Upper lobe of left lung (tissue), 6 donors: ENCODE measurements at regions not wholly inside any gene's neighbourhood (a gene's known extent, or its start where the extent isn't known, plus 50 kb on each side); places are given as distances from the start of the nearest gene placed in this dataset.

ENCODE experiments used
- ATAC-seq, 2 donors: fragments of 200-7000 bp; cut with Tn5 transposase; one replicate each; pipeline ENCODE4 v1.9.1; 2022; ENCODE audit warnings: mild to moderate bottlenecking in 2 of 2, moderate library complexity in 2 of 2; ENCODE audit not compliant: low FRiP score in 2 of 2
- DNase-seq, 2 donors: peaks; one replicate each; pipeline ENCODE4 v3.0.0-alpha.2; 2019 to 2020
- H3K27ac ChIP-seq, 4 donors: fragments of 200-600 bp; sonication (generic); one replicate each; pipeline ENCODE4 v1.5.1; 2016 to 2019
- H3K27me3 ChIP-seq, 4 donors: fragments of 200-600 bp; sonication (generic); one replicate each; pipeline ENCODE4 v1.5.1; 2017 to 2019
- H3K36me3 ChIP-seq, 4 donors: fragments of 200-600 bp; sonication (generic); one replicate each; pipeline ENCODE4 v1.5.1; 2016 to 2019
- H3K4me1 ChIP-seq, 4 donors: fragments of 200-600 bp; sonication (generic); one replicate each; pipeline ENCODE4 v1.5.1; 2018 to 2019
- H3K4me3 ChIP-seq, 4 donors: fragments of 200-600 bp; sonication (generic); one replicate each; pipeline ENCODE4 v1.5.1; 2017 to 2019; ENCODE audit warnings: mild to moderate bottlenecking in 2 of 4, moderate library complexity in 1 of 4
- H3K9me3 ChIP-seq, 4 donors: fragments of 200-600 bp; sonication (generic); one replicate each; pipeline ENCODE4 v1.5.1; 2018 to 2019
- CTCF ChIP-seq, 6 experiments: fragments of 450-650 bp in 4 of 6; fragments of 200-600 bp in 2 of 6; sonication (generic) in 2 of 6; IDR thresholded peaks; one replicate each; pipeline ENCODE4 v1.5.1; 2016 to 2019; ENCODE audit warnings: antibody characterized with exemption in 6 of 6
- EP300 ChIP-seq, 4 donors: sonication (generic); formaldehyde crosslinking; IDR thresholded peaks; one replicate each; pipeline ENCODE4 v1.5.1; 2017; ENCODE audit warnings: antibody characterized with exemption in 4 of 4, control low read depth in 2 of 4
- POLR2A ChIP-seq, 4 donors: fragments of 450-650 bp; IDR thresholded peaks; one replicate each; pipeline ENCODE4 v1.5.1; 2016 to 2017; ENCODE audit warnings: antibody characterized with exemption in 4 of 4, mild to moderate bottlenecking in 2 of 4
- POLR2AphosphoS5 ChIP-seq, 2 donors: sonication (generic); formaldehyde crosslinking; IDR thresholded peaks; one replicate each; pipeline ENCODE4 v1.5.1; 2017; ENCODE audit warnings: antibody characterized with exemption in 2 of 2
- WGBS, 2 donors: methylation state at CpG; one replicate each; pipeline ENCODE4 v1.1.5; 2017 to 2018; 5-methylcytosine and 5-hydroxymethylcytosine counted together
- donor health status: DM: no; HTN: no; CAD: no; lungs with moderate emphysema.
- donor health status: DM: no; HTN: yes; CAD: no; lungs with severe emphysema.

- ATAC-seq, result no peak
- no peaks in the 10 kb centered on the region for H3K36me3 ChIP-seq
- no peaks in the 10 kb centered on the region for H3K9me3 ChIP-seq
- H3K27me3 ChIP-seq, result no peaks in the 10 kb centered on the region
- TF ChIP-seq POLR2A (IDR thresholded peaks at IDR 0.05) (no peak), CTCF (IDR thresholded peaks at IDR 0.05) (no peak), EP300 (IDR thresholded peaks at IDR 0.05) (no peak), POLR2AphosphoS5 (IDR thresholded peaks at IDR 0.05) (no peak)
- WGBS, 2 donors, result 90 to 91% methylated on average over 3 of the region's 3 CpGs
- no peaks in the 10 kb centered on the region for H3K4me1 ChIP-seq
- H3K27ac ChIP-seq, result no peak overlapping the region
- no peak for DNase-seq
- no peak overlapping the region for H3K4me3 ChIP-seq
Measured at GRCh38 chr1:193607787-193608186, 421.4 kb upstream of the B3GALT2 start.

DNA sequence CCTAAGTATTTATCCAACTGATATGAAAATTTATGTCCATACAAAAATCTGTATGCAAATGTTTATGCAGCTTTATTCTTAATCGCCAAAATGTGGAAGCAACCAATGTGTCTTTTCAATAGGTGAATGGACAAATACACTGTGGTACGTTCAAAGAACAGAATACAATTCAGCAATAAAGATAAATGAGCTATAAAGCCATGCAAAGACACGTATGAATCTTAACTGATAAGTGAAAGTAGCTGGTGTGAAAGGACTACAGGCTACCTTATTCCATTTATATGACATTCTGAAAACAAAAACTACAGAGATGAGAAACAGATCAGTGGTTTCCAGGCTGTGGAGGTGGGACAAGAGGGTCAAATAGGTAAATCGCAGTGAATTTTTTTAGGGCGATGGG is 419.6 kb upstream of the B3GALT2 start:
- Histone ChIP-seq H3K4me1 (no peaks in the 10 kb centered on the region), H3K9me3 (no peaks in the 10 kb centered on the region), H3K36me3 (no peaks in the 10 kb centered on the region), H3K4me3 (no peak overlapping the region), H3K27ac (no peak overlapping the region), H3K27me3 (no peaks in the 10 kb centered on the region)
- TF ChIP-seq POLR2AphosphoS5 (IDR thresholded peaks at IDR 0.05) (no peak), CTCF (IDR thresholded peaks at IDR 0.05) (no peak), POLR2A (IDR thresholded peaks at IDR 0.05) (no peak), EP300 (IDR thresholded peaks at IDR 0.05) (no peak)
- 92 to 97% methylated on average over 5 of the region's 5 CpGs for WGBS, 2 donors
- no peak for DNase-seq
- ATAC-seq, result no peak

DNA sequence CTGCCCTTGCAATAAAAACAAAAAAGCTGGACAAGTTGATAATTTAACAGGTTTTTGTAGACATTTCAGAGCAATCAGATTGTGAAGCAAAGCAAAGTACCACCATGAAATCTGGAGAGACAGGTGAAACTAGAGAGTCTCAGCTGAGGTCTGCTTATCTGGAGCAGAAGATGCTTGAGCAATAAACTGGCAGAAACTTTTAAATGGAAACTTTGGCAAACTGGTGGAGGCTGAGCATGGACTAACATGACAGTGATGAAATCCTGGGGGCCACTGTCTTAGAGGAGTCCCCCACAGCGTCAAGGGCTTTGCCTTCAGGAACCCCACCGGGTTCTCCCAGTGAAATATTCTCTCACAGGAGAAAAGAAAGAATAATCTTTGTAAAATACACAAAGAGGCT is 416.3 kb upstream of the B3GALT2 start:
- DNase-seq, result no peak
- Histone ChIP-seq H3K4me3 (no peak overlapping the region), H3K36me3 (no peaks in the 10 kb centered on the region), H3K27me3 (no peaks in the 10 kb centered on the region), H3K9me3 (no peaks in the 10 kb centered on the region), H3K4me1 (no peaks in the 10 kb centered on the region), H3K27ac (no peak overlapping the region)
- WGBS, 2 donors, result 79 to 91% methylated on average over 2 of the region's 2 CpGs
- no peak for ATAC-seq
- TF ChIP-seq EP300 (IDR thresholded peaks at IDR 0.05) (no peak), CTCF (IDR thresholded peaks at IDR 0.05) (no peak), POLR2AphosphoS5 (IDR thresholded peaks at IDR 0.05) (no peak), POLR2A (IDR thresholded peaks at IDR 0.05) (no peak)

- H3K9me3 ChIP-seq, result no peaks in the 10 kb centered on the region
- DNase-seq, result no peak
- no peak overlapping the region for H3K4me3 ChIP-seq
- 59 to 73% methylated on average over 3 of the region's 3 CpGs for WGBS, 2 donors
- ATAC-seq, result no peak
- no peaks in the 10 kb centered on the region for H3K27me3 ChIP-seq
- no peaks in the 10 kb centered on the region for H3K36me3 ChIP-seq
- TF ChIP-seq POLR2AphosphoS5 (IDR thresholded peaks at IDR 0.05) (no peak), EP300 (IDR thresholded peaks at IDR 0.05) (no peak), CTCF (IDR thresholded peaks at IDR 0.05) (no peak), POLR2A (IDR thresholded peaks at IDR 0.05) (no peak)
- peak overlapping the region in 1 of 4 donors; percentile 13 for H3K27ac ChIP-seq
- peaks cover 0 to 10% (median 7%) of the 10 kb centered on the region in 4 donors for H3K4me1 ChIP-seq
Measured at GRCh38 chr1:193593147-193593885, 406.9 kb upstream of the B3GALT2 start.

DNA sequence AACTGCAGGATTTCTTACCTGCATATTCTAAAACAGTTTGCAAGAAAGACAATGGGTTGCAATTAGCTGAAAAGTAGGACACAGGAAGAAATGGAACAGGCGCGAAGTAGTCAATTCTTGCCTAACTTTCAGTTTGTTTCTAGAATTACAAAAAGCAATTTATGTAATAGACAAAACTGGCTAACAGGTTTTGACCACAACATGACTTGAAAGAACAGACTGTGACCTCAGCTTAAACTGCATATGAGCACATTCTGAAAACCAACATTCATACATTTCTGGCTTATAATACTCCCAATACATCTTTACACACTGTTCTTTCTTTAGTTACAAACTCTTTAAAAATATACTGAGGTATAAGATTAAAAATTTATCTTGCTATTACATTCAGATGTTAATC is 405.9 kb upstream of the B3GALT2 start:
- no peak for ATAC-seq
- Histone ChIP-seq H3K27me3 (no peaks in the 10 kb centered on the region), H3K4me3 (no peak overlapping the region), H3K4me1 (peaks cover 0 to 10% (median 7%) of the 10 kb centered on the region in 4 donors), H3K27ac (peak overlapping the region in 1 of 4 donors; percentile 13), H3K36me3 (no peaks in the 10 kb centered on the region), H3K9me3 (no peaks in the 10 kb centered on the region)
- 60 to 63% methylated on average over 2 of the region's 2 CpGs for WGBS, 2 donors
- DNase-seq, result no peak
- TF ChIP-seq POLR2AphosphoS5 (IDR thresholded peaks at IDR 0.05) (no peak), CTCF (IDR thresholded peaks at IDR 0.05) (no peak), EP300 (IDR thresholded peaks at IDR 0.05) (no peak), POLR2A (IDR thresholded peaks at IDR 0.05) (no peak)
